Stimulated activated CD8-positive, alpha-beta memory T cell treated with anti-CD3 and anti-CD28 coated beads, Interleukin-4, amount 100 ng/mL, for 48 hours (primary cell): ENCODE measurements at regions not wholly inside any gene's neighbourhood (a gene's known extent, or its start where the extent isn't known, plus 50 kb on each side); places are given as distances from the start of the nearest gene placed in this dataset.
"Not testable (repeated sequence)": the region's sequence is repeated elsewhere in the genome, so short reads cannot be mapped to it uniquely, and the experiment has no call there.

ENCODE experiments used
- DNase-seq: peaks from one replicate; pipeline ENCODE4 v3.0.0-alpha.2; 2020

DNA sequence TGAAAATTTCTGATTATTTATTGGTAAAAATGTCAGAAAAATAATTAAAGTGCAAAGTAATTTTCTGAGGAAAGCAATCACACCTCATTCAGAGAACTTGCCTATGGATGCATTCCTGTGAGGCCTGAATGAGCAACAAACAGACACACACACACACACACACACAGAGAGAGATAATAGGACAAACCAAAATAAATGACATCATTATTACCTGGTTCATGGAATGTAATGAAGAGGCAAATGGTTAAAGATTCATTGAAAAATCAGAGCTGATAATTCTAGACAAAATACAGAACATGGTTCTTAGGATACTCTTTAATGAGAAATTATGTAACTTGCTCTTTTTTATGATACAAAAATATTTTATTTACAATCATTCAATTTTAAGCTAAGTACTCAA, 490.6 kb upstream of the POU3F2 start:
- no peak for DNase-seq

GRCh38 chr6:98352348-98352747, 482.0 kb upstream of the POU3F2 start:
- no peak for DNase-seq

DNA sequence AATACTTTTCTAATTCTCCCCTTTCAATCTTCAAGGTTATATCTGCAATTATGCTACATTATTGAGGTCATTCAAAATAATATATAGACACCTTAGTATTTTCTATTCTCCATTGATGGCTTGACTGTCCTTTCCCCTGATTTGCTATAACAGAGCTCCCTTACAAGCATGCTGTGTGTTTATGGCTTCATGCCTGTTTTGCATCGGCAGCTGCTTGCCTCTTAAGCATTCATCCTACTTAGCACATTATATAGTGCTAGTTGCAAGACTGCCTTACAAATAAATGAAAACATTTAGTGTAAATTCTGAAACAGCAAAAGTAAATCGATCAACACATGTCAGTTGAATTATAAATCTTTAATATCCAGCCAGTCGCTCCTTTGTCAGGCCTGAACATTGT, 476.2 kb upstream of the POU3F2 start:
- DNase-seq, result no peak

DNA sequence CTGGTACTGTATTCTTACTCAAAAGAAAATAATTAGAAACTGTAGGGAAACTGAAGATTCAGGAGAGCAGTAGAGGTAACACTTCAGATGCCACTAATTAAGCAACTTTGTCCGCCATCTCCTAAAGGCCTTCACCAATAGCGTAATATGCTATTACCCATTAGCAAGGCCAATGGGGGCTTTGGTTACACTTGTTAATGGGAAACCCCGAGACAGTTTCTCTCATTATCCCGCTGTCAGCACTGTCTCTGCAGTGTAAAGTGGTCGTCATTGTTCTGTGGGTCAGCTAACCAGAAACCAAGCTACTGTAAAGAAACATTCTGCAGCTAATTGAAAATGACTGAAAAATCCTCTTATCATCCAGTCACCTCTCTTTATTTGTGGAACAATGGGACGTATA, 468.0 kb upstream of the POU3F2 start:
- DNase-seq, result no peak

GRCh38 chr6:98380589-98380988, 453.8 kb upstream of the POU3F2 start:
- no peak for DNase-seq

DNA sequence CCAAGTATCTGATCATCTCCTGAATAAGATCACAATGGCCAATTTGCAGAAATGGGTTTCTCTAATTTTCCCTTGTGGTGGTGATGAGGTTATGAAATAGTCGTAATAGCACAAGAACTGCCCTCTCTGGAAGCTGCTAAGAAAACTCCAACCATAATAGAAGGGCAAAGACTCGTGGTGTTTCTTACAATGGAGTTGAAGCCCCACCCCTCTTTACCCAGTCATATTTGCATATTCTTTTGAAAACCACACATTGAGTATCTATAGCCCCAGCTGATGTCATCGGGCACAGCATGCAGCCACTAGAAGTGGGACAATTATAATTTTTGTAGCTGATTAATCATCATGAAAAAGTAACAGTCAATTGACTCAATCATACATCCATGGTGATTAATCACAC, 452.1 kb upstream of the POU3F2 start:
- DNase-seq, result no peak

DNA sequence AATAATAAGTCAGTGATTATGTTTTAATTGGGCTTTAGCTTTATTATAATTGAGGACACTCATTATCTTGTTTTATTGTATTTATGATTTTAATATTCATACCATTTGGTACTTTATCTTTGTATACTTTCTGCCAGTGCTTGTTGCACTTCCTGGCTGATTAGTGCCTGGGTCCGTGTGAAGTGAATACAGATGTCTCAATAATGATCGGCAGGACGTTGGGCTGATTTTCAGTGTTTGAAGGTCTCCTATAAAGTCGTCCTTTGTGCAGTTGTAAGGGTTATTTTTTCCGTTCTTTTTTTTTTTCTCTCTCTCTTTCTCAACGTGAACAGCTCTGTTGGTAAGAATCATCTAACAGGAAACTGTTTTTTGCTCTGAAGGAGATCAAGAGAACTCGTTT, 450.0 kb upstream of the POU3F2 start:
- no peak for DNase-seq

GRCh38 chr6:98384801-98385200, 449.6 kb upstream of the POU3F2 start:
- DNase-seq, result no peak

- DNase-seq, result no peak
Observed at GRCh38 chr6:98395610-98396166, 438.7 kb upstream of the POU3F2 start.

DNA sequence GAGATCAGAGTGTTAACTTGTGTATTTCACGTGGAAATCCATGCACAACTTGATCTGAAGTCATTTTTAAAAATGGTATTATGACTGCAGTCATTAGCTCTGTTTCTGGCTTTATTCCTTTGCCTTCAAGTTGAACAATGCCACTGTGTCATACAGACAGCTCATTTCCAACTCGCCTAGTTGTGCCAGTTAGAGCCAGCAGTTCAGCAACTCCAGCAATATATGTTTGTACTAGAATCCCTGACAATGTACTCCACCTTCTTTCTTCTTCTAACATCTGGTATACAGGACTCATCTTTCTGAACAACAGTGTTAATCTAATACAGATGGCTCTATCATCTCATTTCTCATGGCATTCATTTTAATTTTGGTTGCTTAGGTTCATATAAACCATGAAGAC, 418.3 kb upstream of the POU3F2 start:
- DNase-seq, result no peak

DNA sequence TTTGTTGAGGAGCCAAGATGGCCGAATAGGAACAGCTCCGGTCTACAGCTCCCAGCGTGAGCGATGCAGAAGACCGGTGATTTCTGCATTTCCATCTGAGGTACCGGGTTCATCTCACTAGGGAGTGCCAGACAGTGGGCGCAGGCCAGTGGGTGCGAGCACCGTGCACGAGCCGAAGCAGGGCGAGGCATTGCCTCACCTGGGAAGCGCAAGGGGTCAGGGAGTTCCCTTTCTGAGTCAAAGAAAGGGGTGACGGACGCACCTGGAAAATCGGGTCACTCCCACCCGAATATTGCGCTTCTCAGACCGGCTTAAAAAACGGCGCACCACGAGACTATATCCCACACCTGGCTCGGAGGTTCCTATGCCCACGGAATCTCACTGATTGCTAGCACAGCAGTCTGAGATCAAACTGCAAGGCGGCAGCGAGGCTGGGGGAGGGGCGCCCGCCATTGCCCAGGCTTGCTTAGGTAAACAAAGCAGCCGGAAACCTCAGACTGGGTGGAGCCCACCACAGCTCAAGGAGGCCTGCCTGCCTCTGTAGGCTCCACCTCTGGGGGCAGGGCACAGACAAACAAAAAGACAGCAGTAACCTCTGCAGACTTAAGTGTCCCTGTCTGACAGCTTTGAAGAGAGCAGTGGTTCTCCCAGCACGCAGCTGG, 417.7 kb upstream of the POU3F2 start:
- DNase-seq, result not testable (repeated sequence)

GRCh38 chr6:98433325-98434056, 400.9 kb upstream of the POU3F2 start:
- DNase-seq, result no peak

DNA sequence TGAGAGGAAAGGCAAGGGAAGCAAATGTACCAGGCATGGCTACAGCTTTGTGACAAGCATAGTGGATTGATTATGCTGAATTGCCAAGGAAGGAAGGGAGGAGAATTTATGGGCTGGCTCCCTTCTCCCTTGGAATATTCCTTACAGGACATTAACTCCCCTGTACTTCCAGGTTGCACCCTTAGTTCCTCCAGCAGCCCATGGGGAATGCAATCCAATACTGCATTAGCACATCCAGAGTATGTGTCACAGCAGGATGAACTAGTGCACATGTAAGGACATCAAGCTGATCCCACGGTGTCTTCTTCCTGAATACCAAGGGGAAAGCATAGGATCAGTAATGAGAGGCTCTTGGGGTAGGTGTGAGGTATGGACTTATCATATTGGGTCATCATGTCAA, 390.7 kb upstream of the POU3F2 start:
- no peak for DNase-seq

- no peak for DNase-seq
Observed at GRCh38 chr6:98452685-98453084, 381.7 kb upstream of the POU3F2 start.

DNA sequence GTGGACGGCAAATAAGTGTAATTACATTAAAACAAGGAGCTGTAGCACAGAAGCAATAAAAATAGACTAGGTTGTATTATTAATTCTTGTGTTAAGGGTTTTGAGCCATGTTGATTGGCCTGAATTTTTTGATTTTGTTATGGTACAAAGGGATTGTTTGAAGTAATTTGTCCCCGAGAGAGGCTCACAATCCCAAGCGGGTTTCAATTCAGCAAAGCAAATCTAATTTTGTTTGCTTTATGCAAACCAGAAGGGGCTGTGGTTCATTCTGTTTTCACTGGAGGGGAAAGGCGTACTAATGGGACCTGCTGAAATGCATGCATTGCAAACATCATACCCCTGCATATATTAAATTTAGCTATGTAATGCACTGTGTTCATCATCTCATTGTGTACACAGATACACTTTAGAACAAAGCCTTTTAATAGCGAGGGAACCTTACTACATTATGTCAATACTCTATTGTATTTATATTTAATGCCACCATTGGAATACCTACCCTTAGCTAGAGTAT, 379.5 kb upstream of the POU3F2 start:
- no peak for DNase-seq

DNA sequence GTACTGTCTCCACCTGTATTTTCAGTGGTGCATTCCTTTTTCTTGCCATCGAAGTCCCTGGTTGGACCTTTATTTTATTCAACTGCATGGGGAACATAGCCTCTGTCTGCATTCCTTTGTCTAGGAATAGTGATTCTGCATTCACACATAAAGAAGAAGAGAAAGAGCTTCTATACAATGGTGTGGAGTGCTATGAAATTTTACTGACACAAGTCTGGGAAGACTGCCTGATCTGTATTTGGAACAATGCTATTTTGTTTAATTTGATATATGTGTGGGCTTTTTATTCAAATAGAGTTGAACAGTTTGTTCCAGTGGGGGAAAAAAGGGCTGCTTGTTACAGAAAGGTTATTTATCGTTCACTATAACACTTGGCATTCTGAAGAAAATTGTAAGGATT, 375.7 kb upstream of the POU3F2 start:
- DNase-seq, result no peak

GRCh38 chr6:98463038-98464000, 371.1 kb upstream of the POU3F2 start:
- DNase-seq, result no peak

DNA sequence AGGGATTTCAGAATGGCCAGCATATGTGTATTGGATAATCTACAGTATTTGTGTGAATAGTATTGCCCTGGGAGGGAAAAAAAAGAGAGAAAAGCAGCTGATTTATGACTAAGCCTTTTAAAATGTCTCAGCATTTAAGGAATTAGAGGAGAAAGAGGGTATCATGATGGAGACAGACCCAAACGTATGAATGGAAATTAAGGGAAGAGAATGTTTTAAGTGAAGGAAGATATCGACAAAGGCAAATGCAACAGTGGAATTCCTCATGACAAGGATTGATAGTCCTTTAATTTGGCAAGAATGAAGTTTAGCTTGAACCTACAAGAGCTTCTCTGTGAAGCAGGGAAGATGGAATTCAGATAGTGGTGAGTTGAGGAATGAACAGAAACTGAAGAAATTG, 367.3 kb upstream of the POU3F2 start:
- DNase-seq, result no peak

DNA sequence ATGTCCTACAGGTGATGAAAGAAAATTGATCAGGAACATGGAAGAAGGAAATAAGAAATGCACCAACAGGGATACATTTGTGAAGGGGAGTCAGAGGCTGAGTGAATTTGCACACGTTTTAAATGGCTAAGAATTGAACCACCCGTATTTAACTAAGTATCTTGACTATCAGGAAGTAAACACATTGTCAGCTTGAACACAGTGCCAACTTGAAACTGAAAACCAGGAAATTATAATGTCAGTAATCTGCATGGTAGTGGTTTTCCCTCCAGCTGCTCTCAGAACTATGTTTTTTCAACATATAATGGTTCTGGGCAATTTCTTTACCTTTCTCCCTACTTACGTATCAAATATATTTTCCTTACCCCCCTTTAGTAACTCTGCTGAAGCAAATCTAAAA, 366.5 kb upstream of the POU3F2 start:
- no peak for DNase-seq

- no peak for DNase-seq
Observed at GRCh38 chr6:98469141-98469540, 365.2 kb upstream of the POU3F2 start.

- DNase-seq, result no peak
Observed at GRCh38 chr6:98470821-98471220, 363.6 kb upstream of the POU3F2 start.

GRCh38 chr6:98471444-98471843, 362.9 kb upstream of the POU3F2 start:
- DNase-seq, result no peak

DNA sequence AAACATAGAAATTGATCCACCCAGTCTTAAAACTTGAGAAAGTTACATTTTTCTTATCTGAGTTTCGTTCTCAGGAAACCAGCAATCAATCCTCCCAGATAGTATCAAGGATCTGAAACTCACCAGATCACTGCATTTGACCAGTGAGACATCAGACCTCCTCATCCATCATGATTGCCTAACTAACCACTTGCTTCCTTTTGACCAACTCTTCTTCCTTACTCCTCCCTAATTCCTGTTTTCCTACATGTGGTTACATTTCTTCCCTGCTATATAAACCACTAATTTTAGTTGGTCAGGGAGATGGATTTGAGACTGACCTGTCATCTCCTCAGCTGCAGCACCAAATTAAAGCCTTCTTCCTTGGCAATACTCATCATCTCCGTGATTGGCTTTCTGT, 357.1 kb upstream of the POU3F2 start:
- no peak for DNase-seq
